Activated T-cell treated with anti-CD3 and anti-CD28 coated beads for 24 hours (primary cell): ENCODE measurements at regions not wholly inside any gene's neighbourhood (a gene's known extent, or its start where the extent isn't known, plus 50 kb on each side); places are given as distances from the start of the nearest gene placed in this dataset.

Source experiments
- DNase-seq: peaks from one replicate; pipeline ENCODE4 v3.0.0-alpha.2; 2020; ENCODE audit warnings: low read depth

GRCh38 chr13:73934771-73935170 lies 199.4 kb downstream of the KLF12 start:
- no peak for DNase-seq

DNA sequence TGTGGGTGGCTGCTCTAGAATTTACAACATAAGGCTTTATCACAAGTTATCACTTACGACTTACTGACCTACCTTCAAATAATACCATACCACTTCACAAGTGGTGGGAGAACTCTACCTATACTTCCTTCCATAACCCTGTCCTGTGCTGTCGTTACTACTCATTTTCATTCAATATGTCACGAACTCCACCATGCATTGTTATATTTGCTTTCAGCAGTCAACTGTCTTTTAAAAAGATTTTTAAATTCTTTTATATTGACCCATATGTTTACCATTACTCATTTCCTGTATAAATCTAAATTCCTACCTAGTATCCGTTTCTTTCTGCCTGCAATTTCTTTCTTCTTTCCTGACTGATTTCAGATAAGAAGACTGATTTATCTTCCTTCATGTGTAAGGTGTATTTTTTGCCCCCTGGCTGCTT lies 200.0 kb downstream of the KLF12 start:
- no peak for DNase-seq

DNA sequence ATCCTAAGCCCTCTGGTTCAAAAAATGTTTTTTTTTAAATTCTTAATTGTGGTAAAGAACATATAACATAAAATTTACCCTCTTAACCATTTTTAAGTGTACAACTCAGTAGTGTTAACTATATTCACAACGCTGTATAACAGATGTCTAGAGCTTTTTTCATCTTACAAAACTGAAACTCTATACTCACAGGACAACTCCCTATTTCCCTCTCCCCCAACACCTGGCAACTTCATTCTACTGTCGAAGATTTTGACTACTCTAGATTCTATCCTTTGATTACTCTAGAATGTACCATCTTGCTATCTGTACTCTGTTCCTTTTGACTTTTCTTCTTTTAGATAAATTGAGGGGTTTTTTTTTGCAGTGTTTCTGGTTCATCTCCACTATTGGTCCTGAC lies 200.4 kb downstream of the KLF12 start:
- no peak for DNase-seq

- no peak for DNase-seq
Observed at GRCh38 chr13:73932091-73932490, 202.1 kb downstream of the KLF12 start.

DNA sequence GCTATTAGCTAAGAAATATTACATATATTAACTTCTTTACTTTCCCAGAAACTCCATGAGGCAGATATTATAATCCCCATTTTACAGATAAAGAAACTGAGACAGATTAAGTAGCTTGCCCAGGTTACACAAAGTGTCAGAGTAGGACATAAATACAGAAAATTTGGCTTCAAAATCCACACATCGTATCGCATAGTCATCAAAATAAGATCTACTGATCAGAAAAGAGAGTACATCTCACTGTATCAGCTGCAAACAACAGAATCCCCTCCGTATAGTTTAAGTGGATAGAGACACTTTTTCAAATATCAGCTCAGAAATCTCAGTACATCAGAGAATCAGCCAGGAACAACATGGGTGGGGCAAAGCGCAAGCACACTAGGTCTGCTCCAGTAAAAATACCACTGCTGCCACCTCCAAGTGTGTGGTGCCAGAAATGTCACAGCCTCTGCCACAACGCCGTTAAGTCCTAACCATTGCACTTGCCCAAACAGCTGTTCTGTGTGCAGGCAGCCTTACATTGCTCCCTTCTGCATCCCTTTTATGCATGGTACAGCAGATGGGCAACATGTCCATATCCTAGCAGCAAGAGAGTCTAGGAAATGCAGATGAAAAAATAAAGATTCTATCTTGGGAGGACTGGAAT lies 204.8 kb downstream of the KLF12 start:
- no peak for DNase-seq

DNA sequence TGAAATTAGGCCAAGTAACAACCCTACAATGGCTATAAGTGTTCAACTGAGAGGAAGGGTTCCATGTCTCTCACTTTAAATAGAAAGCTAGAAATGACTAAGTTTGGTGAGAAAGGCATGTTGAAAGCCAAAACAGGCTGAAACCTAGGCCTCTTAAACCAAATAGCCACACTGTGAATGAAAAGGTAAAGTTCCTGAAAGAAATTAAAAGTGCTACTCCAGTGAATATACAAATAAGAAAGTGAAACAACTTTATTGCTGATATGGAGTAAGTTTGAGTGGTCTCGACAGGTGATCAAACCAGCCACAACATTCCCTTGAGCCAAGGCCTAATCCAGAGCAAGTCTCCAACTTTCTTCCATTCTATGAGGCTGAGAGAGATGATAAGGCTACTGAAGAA lies 209.6 kb downstream of the KLF12 start:
- DNase-seq = no peak

DNA sequence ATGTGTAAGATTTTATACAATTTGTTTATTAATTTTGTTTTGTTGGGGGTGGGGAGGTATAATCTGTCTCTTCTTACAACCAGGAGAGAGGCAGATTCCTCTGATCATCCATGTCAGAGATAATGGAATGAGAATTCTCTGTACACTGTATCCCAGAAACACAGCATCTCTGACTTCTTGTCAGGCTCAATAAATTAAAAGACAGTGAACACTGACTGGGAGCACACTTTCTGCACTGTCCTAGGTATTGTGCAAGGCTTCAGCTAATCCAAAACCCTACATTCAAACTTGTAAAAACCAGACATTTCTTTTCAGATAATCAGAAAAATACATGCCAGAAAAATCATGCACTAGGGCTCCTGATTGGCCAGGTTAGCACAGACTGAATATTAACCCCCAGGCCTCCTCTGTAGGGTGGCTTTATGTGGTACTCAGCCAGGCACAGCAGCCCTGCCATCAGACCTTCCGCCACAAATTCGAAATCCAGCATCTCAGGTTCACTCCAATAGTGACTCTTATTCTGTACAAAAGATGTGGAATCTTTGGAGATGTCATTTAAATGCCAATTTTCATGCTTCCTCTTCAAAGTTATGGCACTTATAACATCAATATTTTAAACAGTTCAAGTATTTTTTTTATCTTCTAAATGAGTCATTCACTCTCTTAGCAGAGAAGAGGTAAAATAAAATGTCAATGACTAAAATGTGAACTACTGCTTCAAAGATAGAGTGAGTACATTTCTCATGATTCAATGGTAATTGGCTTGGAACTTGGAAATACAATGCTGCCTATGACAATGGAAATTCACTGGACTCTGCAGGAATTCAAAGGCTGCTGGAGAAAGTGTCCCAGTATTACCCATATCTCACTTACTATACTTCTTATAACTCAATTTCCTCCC lies 211.5 kb downstream of the KLF12 start:
- DNase-seq = no peak

GRCh38 chr13:73918691-73919090 lies 215.5 kb downstream of the KLF12 start:
- DNase-seq = no peak

DNA sequence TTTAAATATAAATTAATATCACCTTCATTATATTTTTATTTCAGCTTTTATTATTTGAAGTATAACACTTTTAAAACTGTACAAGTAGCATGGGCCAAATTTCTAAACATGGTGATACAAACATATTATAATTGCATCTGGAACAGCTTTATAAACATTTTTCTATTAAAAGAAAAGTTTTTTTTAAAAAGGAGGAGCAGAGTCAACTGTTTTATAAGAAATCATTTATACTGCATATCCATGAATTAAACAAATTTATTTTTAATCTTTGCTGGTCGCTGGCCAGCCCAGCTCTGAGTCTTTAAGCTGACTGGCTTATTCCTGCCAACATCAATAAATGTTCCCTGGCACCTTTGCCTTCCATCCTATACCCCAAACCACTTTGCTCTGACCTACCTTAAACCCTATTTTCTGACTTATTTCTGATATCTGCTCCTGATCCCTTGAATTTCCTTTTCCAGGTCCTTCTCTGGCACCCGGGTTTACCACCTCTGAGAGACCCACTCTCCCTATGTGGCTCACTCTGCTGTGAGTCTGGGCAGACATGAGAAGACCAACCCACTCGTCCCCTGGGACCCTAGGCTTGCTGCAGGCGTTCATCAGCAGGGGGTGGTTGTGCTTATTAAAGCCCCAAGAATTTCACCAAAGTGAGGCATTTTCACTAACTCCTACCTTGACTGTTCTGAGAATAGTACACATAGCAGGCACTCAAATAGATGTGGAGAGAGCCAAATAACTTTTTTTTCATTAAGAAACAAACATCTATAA lies 220.3 kb downstream of the KLF12 start:
- no peak for DNase-seq

- DNase-seq = no peak
Observed at GRCh38 chr13:73913079-73913740, 221.0 kb downstream of the KLF12 start.

GRCh38 chr13:73911361-73911760 lies 222.8 kb downstream of the KLF12 start:
- DNase-seq = no peak

GRCh38 chr13:73910733-73911132 lies 223.5 kb downstream of the KLF12 start:
- DNase-seq = no peak

DNA sequence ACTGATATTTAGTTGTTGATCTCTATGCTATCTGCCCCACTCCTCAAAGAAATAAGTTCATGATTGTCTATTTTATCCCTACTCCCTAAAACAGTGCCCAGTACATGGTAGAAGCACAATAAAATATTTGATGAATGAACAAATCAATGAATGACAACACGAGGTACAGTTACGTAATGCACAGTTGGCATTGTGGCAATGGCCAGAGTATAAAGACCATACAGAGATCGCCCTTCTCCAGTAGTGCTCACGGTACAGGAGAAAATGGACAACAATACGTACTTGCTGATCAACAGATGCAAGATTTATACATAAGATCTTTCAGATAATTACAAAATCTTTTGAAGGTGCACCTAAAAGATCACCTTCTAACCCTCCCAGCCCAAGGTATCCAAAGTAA lies 225.4 kb downstream of the KLF12 start:
- no peak for DNase-seq

- no peak for DNase-seq
Observed at GRCh38 chr13:73904625-73905024, 229.6 kb downstream of the KLF12 start.

- no peak for DNase-seq
Observed at GRCh38 chr13:73903561-73903960, 230.6 kb downstream of the KLF12 start.

- DNase-seq = no peak
Observed at GRCh38 chr13:73902847-73903246, 231.4 kb downstream of the KLF12 start.

DNA sequence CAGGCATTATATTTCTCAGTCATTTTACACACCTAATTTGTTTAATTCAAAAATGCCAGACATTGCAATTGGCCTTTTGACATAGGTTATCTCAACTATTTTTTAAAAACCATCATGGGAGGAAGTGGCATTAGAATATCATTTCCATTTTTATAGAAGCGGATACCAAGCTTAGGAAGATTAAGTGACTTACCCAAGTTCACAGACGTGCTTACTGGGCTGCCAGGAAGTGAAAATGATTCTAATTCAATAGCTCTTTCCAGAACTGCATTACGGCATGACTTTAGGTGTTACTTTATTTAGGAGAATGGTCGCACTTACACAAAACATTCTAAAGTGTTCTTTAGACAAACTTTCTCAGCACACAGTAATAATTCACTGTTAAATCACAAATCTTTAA lies 231.9 kb downstream of the KLF12 start:
- DNase-seq = no peak

- DNase-seq = no peak
Observed at GRCh38 chr13:73901324-73902068, 232.7 kb downstream of the KLF12 start.

DNA sequence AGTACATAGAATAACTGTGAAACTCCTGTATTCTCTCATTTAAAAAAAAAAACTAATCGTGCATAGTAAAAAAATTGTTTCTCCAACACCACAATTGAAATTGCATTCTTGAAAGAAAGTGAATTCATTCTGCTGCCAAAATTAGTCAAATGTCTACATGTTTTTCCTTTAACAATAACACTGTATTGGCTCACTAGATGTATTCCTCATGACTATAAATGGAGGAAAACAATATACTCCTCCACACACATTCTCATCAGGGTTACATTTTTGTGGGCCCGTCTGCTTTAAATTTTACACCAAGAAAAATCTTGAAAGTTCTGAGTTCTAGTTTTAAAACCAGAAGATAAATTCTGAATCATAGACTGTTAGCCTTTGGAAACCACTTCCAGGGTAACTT lies 233.6 kb downstream of the KLF12 start:
- DNase-seq = no peak

DNA sequence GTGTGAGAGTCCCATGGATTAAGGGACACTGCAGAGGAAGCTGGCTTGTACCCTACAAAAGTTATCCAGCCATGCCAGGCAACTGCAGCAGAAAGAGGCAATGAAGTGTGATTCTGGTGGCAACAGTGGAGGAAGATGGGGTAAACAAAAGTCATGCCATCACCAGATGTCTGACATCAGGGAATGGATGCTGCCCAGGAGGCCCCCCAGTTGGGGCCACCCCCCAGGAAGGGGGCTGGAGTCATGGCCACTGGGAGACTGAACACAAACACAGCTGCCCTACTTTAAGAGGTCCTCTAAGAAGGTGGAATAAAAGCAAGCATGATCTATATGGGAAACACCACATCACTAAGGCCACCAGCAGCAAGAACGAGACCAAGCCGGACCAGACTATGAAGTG lies 235.3 kb downstream of the KLF12 start:
- no peak for DNase-seq

DNA sequence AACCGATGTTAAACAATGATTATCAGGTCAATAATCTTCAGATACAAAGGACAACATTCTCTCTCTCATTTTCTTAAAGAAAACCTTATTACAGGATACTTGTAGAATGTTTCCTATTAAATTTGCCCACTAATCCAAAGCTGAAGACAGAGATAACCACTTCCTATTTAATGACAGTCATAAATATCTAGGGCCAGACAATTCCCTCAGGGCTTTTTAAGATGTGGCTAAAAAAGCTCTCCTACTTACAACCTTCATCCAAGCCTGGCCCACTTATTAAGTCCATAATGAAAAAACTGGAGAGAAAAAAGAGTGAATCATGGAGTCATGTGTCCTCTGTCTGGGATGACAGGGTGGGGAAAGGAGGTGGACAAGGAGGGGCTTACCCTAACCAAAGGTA lies 235.9 kb downstream of the KLF12 start:
- DNase-seq = no peak
